Effector memory CD8-positive, alpha-beta T cell (primary cell): ENCODE measurements at regions not wholly inside any gene's neighbourhood (a gene's known extent, or its start where the extent isn't known, plus 50 kb on each side); places are given as distances from the start of the nearest gene placed in this dataset.
A peak's percentile ranks its signal among the peaks of the same experiment; 100 is the strongest.
"Not testable (repeated sequence)": the region's sequence is repeated elsewhere in the genome, so short reads cannot be mapped to it uniquely, and the experiment has no call there.

ENCODE experiments used
- ATAC-seq: fragments of 150-1000 bp; cut with Tn5 transposase; replicated peaks from 2 replicates; pipeline ENCODE4 v1.10.0; 2021; ENCODE audit warnings: mild to moderate bottlenecking, moderate library complexity
- DNase-seq, 3 experiments: peaks; one replicate each; pipeline ENCODE4 v3.0.0; 2021
- H3K27ac Mint-ChIP-seq, 2 donors: one replicate each; pipeline ENCODE4 v1.8.0; 2022; ENCODE audit warnings: mild to moderate bottlenecking in 2 of 2, mixed read lengths in 2 of 2, moderate library complexity in 2 of 2
- H3K27me3 Mint-ChIP-seq, 2 donors: one replicate each; pipeline ENCODE4 v1.8.0; 2022; ENCODE audit warnings: mixed read lengths in 2 of 2
- H3K36me3 Mint-ChIP-seq: one replicate; pipeline ENCODE4 v1.8.0; 2022; ENCODE audit warnings: mild to moderate bottlenecking, moderate library complexity, mixed read lengths; ENCODE audit not compliant: insufficient read depth
- H3K4me1 Mint-ChIP-seq, 2 donors: one replicate each; pipeline ENCODE4 v1.8.0; 2022; ENCODE audit warnings: low read depth in 2 of 2, mixed read lengths in 2 of 2
- H3K4me3 Mint-ChIP-seq, 2 donors: one replicate each; pipeline ENCODE4 v1.8.0; 2022; ENCODE audit warnings: mild to moderate bottlenecking in 2 of 2, mixed read lengths in 2 of 2, moderate library complexity in 2 of 2
- H3K9me3 Mint-ChIP-seq, 2 donors: one replicate each; pipeline ENCODE4 v1.8.0; 2022; ENCODE audit warnings: mixed read lengths in 2 of 2

DNA sequence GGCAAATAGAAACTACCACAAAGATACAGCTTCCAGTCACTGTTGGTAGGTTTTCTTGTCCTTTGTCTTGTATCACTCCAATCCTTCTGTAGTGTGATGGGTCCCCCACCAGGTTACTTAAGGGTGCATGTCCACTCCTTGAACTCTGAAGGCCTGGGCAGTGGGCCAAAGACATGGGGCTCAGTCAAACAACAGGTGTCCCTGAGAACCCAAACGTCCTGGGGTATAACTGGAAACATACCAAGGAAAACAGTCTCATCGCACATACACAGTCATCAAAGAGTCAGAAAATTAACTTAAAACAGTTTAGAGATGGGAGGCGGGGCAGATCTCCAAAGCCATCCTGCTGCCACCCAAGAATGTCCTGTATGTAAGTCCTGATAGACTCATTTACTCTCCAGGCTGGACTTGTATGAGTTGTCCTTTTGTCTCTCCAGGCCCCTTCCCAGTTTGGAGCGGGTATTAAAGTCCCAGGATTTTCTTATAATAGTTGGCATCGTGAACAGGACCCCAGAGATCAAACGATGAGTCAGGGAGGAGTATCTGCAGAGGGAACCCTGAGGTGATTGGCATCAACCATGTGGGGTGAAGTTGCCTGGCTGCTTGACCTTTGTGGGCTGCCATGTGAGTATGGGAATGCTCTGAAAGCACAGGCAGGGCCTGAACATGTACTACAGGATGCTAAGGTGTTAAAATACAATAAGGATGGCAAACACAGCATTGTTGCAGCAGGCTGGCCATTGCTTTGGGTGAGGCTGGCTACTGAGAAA lies 613.2 kb upstream of the KLF12 start:
- no peaks in the 10 kb centered on the region for H3K36me3 Mint-ChIP-seq
- ATAC-seq (no peak), DNase-seq (no peak)
- no peaks in the 10 kb centered on the region for H3K27me3 Mint-ChIP-seq
- H3K9me3 Mint-ChIP-seq: no peaks in the 10 kb centered on the region
- peak overlapping the region in 1 of 2 donors; percentile 7 for H3K27ac Mint-ChIP-seq
- H3K4me1 Mint-ChIP-seq: no peaks in the 10 kb centered on the region
- H3K4me3 Mint-ChIP-seq: no peak overlapping the region

DNA sequence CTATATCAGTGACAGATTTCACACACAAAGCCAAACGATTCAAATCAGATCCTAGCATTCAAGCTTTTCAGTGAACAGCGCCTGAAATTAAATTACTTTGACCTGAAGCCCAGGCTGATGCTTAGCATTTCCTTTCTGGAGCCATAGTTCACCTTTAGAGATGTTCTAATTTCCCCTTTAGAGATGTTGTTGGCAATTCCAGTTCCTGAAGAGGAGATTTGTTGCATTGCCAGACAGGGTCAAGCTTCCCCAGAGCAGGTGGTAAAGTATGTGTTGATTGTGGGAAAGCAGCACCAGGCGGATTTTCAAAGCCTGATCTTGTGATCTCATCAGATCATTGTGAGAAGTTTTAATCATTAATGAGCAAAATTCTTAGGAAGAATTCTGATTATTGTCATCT lies 609.8 kb upstream of the KLF12 start:
- Mint-ChIP-seq H3K9me3 (no peaks in the 10 kb centered on the region), H3K4me1 (no peaks in the 10 kb centered on the region), H3K27ac (no peak overlapping the region), H3K27me3 (no peaks in the 10 kb centered on the region), H3K36me3 (no peaks in the 10 kb centered on the region), H3K4me3 (no peak overlapping the region)
- DNase-seq: no peak
- ATAC-seq: no peak

DNA sequence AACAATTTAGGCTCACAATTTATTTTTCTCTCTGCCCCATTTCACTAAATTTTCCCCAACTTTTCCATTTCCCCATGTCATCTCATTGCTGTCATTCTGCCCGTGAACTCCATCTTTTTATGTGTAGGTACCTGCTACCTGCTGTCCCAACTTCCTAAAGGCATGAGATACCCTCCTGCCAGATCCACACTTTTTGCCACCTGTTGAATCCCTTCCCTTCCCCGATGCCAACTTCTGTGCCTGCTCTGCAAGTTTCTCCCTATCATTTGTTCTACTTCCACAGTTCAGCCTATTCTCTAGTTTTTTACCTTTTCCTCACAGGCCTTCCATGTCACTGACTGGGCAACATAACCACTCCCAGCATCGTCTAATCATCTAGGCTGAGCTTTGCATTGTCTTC lies 607.5 kb upstream of the KLF12 start:
- Mint-ChIP-seq H3K27ac (no peak overlapping the region), H3K36me3 (no peaks in the 10 kb centered on the region), H3K9me3 (peaks cover 0 to 5% of the 10 kb centered on the region in 2 donors), H3K4me1 (no peaks in the 10 kb centered on the region), H3K4me3 (no peak overlapping the region), H3K27me3 (peaks cover 7 to 11% of the 10 kb centered on the region in 2 donors)
- ATAC-seq (no peak), DNase-seq (no peak)

DNA sequence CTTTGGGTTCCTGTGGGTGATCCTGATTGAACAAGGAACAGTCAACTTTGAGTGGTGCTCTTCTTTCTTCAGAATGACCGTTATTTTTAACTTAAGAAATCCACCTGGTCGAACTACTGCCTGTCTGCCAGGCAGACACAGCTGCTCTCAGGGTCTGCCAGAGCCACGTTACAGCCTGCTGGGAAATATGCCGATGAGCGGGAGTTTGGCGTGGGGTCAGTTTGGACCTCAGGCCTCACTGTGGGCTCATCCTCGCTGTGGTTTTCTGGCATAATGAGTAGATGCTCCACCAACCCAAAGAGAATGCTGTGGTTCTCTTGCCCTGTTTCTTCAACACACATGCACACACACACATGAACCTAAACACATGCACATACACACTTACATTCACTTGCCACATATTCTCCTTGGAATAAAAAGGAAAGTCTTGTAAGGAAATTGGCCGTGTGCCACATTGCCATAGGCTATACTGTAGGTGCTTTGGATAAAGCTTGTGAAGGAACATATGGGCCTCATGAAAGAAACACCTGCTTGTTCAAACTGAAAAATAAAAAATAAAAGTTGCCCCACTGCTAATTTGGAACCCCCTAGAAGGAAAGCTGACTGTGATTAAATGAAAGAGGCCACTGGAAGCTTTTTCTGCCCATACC lies 598.7 kb upstream of the KLF12 start:
- no peak for DNase-seq
- Mint-ChIP-seq H3K4me3 (no peak overlapping the region), H3K36me3 (no peaks in the 10 kb centered on the region), H3K27ac (no peak overlapping the region), H3K4me1 (no peaks in the 10 kb centered on the region), H3K9me3 (peaks cover 0 to 5% of the 10 kb centered on the region in 2 donors), H3K27me3 (peaks cover 30 to 34% of the 10 kb centered on the region in 2 donors)
- ATAC-seq: no peak

DNA sequence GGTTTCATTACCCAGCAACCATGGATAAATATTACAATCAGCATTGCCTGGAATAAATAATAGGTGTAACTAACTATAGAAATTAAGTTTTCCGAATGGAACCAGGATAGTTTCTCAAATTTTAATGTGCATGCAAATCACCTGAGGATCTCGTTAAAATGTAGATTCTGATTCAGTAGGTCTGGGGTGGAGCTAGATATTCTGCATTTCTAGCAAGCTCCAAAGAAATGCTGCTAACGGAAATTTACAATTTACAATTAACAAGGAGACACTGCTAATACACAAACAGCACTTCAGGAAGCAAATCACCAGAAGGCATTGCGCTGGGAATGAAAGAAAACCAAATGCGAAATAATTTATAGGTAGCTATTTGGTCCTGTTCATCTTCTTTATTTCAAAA lies 597.5 kb upstream of the KLF12 start:
- H3K36me3 Mint-ChIP-seq: no peaks in the 10 kb centered on the region
- no peak overlapping the region for H3K4me3 Mint-ChIP-seq
- no peaks in the 10 kb centered on the region for H3K4me1 Mint-ChIP-seq
- DNase-seq: no peak
- H3K27ac Mint-ChIP-seq: no peak overlapping the region
- H3K27me3 Mint-ChIP-seq: peaks cover 23 to 24% of the 10 kb centered on the region in 2 donors
- no peaks in the 10 kb centered on the region for H3K9me3 Mint-ChIP-seq
- ATAC-seq: no peak

- H3K27ac Mint-ChIP-seq: no peak overlapping the region
- no peaks in the 10 kb centered on the region for H3K36me3 Mint-ChIP-seq
- peaks cover 23 to 24% of the 10 kb centered on the region in 2 donors for H3K27me3 Mint-ChIP-seq
- DNase-seq: no peak
- no peaks in the 10 kb centered on the region for H3K9me3 Mint-ChIP-seq
- no peak for ATAC-seq
- no peak overlapping the region for H3K4me3 Mint-ChIP-seq
- H3K4me1 Mint-ChIP-seq: no peaks in the 10 kb centered on the region
Measured at GRCh38 chr13:74730556-74731331, 596.5 kb upstream of the KLF12 start.

DNA sequence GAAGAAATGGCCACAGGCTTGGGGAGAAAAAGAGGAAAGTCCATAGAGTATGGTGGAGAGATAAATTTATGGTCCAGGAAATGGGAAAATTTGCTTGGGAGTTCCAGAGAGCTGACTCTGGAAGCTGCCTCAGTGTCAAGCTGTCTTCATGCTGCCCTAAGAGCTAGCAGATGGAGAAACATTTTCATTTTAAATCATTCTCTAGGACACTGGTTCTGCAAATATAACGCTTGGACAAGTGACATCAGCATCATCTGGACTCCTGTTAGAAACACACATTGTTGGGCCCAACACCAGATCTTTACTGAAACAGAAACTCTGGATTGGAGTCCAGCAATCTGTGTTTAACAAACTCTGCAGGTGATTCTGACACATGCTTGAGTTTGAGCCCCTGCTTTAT lies 592.0 kb upstream of the KLF12 start:
- no peak overlapping the region for H3K4me3 Mint-ChIP-seq
- H3K36me3 Mint-ChIP-seq: no peaks in the 10 kb centered on the region
- H3K9me3 Mint-ChIP-seq: no peaks in the 10 kb centered on the region
- H3K27ac Mint-ChIP-seq: no peak overlapping the region
- H3K4me1 Mint-ChIP-seq: no peaks in the 10 kb centered on the region
- DNase-seq (no peak), ATAC-seq (no peak)
- peaks cover 16 to 32% of the 10 kb centered on the region in 2 donors for H3K27me3 Mint-ChIP-seq

GRCh38 chr13:74718232-74718842 lies 584.1 kb upstream of the KLF12 start:
- H3K27me3 Mint-ChIP-seq: peaks cover 4 to 26% of the 10 kb centered on the region in 2 donors
- not testable (repeated sequence) for H3K36me3 Mint-ChIP-seq, H3K27ac Mint-ChIP-seq, ATAC-seq, H3K4me1 Mint-ChIP-seq, H3K4me3 Mint-ChIP-seq, H3K9me3 Mint-ChIP-seq, DNase-seq

- H3K4me1 Mint-ChIP-seq: no peaks in the 10 kb centered on the region
- no peak for DNase-seq
- no peaks in the 10 kb centered on the region for H3K9me3 Mint-ChIP-seq
- H3K27ac Mint-ChIP-seq: no peak overlapping the region
- H3K4me3 Mint-ChIP-seq: no peak overlapping the region
- H3K27me3 Mint-ChIP-seq: peaks cover 4 to 14% of the 10 kb centered on the region in 2 donors
- ATAC-seq: no peak
- H3K36me3 Mint-ChIP-seq: no peaks in the 10 kb centered on the region
Measured at GRCh38 chr13:74715718-74716117, 581.5 kb upstream of the KLF12 start.

DNA sequence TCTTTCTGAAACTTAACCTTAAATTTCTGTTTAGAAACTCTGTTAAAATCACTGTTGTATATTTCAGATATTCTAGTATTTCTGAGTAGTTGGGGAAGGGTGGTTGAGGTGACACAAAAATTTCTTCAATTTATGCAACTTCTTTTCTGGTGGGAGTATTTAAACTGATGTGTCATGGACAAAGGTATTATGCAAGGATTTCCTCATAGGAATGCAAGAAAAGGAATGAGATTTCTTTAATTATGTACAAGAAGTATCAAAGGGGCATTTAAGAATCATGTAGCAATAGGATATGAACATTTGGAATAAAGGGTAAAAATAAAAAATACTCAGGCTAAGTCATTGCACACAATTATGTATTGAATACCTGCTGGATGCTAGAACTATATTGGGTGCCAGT lies 575.8 kb upstream of the KLF12 start:
- ATAC-seq: no peak
- H3K4me1 Mint-ChIP-seq: no peaks in the 10 kb centered on the region

DNA sequence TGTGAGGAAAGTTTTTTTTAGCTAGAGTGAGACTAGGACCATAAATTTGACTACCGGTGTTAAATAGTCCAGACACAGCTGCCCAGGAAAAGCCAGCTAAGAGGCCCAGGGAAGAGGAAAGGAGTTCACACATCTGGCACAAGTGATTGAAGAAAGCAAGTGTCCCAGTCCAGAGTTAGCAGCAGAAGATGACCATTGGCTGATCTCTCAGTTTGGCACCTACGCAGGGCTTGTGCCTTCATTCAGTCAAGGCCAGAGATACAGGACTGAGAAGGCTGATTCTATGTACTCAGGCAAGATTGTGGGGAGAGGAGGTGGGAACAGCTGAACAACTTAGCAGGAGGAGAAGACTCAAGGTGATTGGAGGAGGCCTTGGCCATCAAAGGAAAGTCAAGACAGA lies 575.0 kb upstream of the KLF12 start:
- Mint-ChIP-seq H3K27me3 (peaks cover 10 to 20% of the 10 kb centered on the region in 2 donors), H3K27ac (no peak overlapping the region), H3K9me3 (no peaks in the 10 kb centered on the region), H3K4me3 (no peak overlapping the region), H3K36me3 (no peaks in the 10 kb centered on the region), H3K4me1 (no peaks in the 10 kb centered on the region)
- no peak for DNase-seq
- ATAC-seq: no peak

More for the DNA sequence above, 575.8 kb upstream of the KLF12 start:
- no peak overlapping the region for H3K4me3 Mint-ChIP-seq
- H3K36me3 Mint-ChIP-seq: no peaks in the 10 kb centered on the region
- H3K9me3 Mint-ChIP-seq: no peaks in the 10 kb centered on the region
- H3K27ac Mint-ChIP-seq: no peak overlapping the region
- no peak for DNase-seq
- peaks cover 10 to 19% of the 10 kb centered on the region in 2 donors for H3K27me3 Mint-ChIP-seq

DNA sequence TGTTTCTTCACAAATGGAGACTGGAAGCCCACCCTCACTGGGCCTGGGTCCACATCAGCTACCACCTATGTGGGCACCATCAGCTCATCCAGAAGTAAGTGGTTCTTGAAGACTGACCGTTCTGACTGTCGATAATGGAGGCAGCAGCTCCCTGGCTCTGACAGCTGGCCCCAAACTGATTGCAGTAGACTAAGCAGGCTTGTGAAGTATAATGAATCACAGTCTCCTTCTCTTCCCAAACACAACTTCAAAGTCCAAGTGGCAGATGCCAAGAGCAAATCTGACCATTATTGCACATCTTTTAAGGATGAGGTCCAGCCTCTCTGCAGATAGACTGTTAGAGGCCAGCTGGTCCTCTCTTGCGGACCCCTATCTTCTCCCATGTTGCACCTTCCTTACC lies 574.4 kb upstream of the KLF12 start:
- Mint-ChIP-seq H3K4me3 (no peak overlapping the region), H3K36me3 (no peaks in the 10 kb centered on the region), H3K27me3 (peaks cover 10 to 20% of the 10 kb centered on the region in 2 donors), H3K9me3 (no peaks in the 10 kb centered on the region), H3K4me1 (no peaks in the 10 kb centered on the region), H3K27ac (no peak overlapping the region)
- ATAC-seq (no peak), DNase-seq (no peak)

GRCh38 chr13:74707291-74707690 lies 573.1 kb upstream of the KLF12 start:
- no peak overlapping the region for H3K27ac Mint-ChIP-seq
- no peak for DNase-seq
- H3K27me3 Mint-ChIP-seq: peaks cover 10 to 20% of the 10 kb centered on the region in 2 donors
- no peaks in the 10 kb centered on the region for H3K9me3 Mint-ChIP-seq
- H3K4me1 Mint-ChIP-seq: no peaks in the 10 kb centered on the region
- H3K36me3 Mint-ChIP-seq: no peaks in the 10 kb centered on the region
- no peak overlapping the region for H3K4me3 Mint-ChIP-seq
- no peak for ATAC-seq
